B cell (primary cell): ENCODE measurements at regions not wholly inside any gene's neighbourhood (a gene's known extent, or its start where the extent isn't known, plus 50 kb on each side); places are given as distances from the start of the nearest gene placed in this dataset.

ENCODE experiments used
- ATAC-seq: fragments of 200-7000 bp; cut with Tn5 transposase; one replicate; pipeline ENCODE4 v1.10.0; 2021; ENCODE audit warnings: low read depth, mild to moderate bottlenecking, moderate number of reproducible peaks, moderate library complexity
- CTCF ChIA-PET: fragments of 350-600 bp; sonication (Branson Sonifier 250); formaldehyde crosslinking; loops from one replicate; lab custom pipeline; 2021; ENCODE audit warnings: antibody characterized with exemption, inconsistent platforms; lab: Charles Lee
- POLR2A ChIA-PET: fragments of 350-600 bp; sonication (Branson Sonifier 250); formaldehyde crosslinking; loops from one replicate; lab custom pipeline; 2021; ENCODE audit warnings: antibody characterized with exemption; lab: Charles Lee
- DNase-seq: peaks from one replicate; pipeline ENCODE4 v3.0.0; 2013
- H2AFZ ChIP-seq: 2 replicates; pipeline ENCODE4 v1.6.1; 2012; ENCODE audit warnings: mild to moderate bottlenecking, low read depth, low read length; ENCODE audit not compliant: insufficient read depth, poor library complexity, severe bottlenecking
- H3K27ac ChIP-seq, 2 donors: 1 replicate in 1 of 2; 2 replicates in 1 of 2; pipeline ENCODE4 v1.5.1; 2012 to 2013; ENCODE audit warnings: low read length in 2 of 2, mild to moderate bottlenecking in 2 of 2, moderate library complexity in 1 of 2
- H3K27me3 ChIP-seq, 4 experiments: fragments of 200-600 bp in 1 of 4; sonication (generic) in 1 of 4; replicated peaks in 1 of 4; 1 replicate in 2 of 4; 2 replicates in 2 of 4; pipeline versions ENCODE4 v1.6.1 to v1.7.0; 2013 to 2016; ENCODE audit warnings: low read length in 3 of 4, mild to moderate bottlenecking in 2 of 4, mixed read lengths in 1 of 4, moderate library complexity in 1 of 4; ENCODE audit not compliant: insufficient read depth in 4 of 4, control insufficient read depth in 3 of 4; ENCODE audit errors: control extremely low read depth in 1 of 4
- H3K36me3 ChIP-seq, 2 experiments: replicated peaks in 1 of 2; 1 replicate in 1 of 2; 2 replicates in 1 of 2; pipeline versions ENCODE4 v1.6.1 to v1.7.1; 2013; ENCODE audit warnings: low read length in 1 of 2; ENCODE audit not compliant: insufficient read depth in 2 of 2, control insufficient read depth in 1 of 2; ENCODE audit errors: control extremely low read depth in 1 of 2, extremely low read depth in 1 of 2
- H3K4me1 ChIP-seq, 2 donors: fragments of 200-600 bp in 1 of 2; sonication (generic) in 1 of 2; 1 replicate in 1 of 2; 2 replicates in 1 of 2; pipeline versions ENCODE4 v1.5.1 to v1.6.1; 2013 to 2017; ENCODE audit warnings: low read length in 2 of 2; ENCODE audit not compliant: control insufficient read depth in 2 of 2, insufficient read depth in 2 of 2
- H3K4me2 ChIP-seq: replicated peaks from 2 replicates; pipeline ENCODE3; 2012; ENCODE audit warnings: mild to moderate bottlenecking, low read depth, low read length; ENCODE audit not compliant: poor library complexity, severe bottlenecking
- H3K4me3 ChIP-seq, 5 experiments: fragments of 200-600 bp in 1 of 5; sonication (generic) in 1 of 5; 1 replicate in 3 of 5; 2 replicates in 2 of 5; pipeline versions ENCODE4 v1.5.1 to v1.7.0; 2011 to 2016; ENCODE audit warnings: low read length in 4 of 5, mild to moderate bottlenecking in 4 of 5, low read depth in 2 of 5, control low read depth in 1 of 5, moderate library complexity in 1 of 5; ENCODE audit not compliant: insufficient read depth in 1 of 5; ENCODE audit errors: control extremely low read depth in 1 of 5, extremely low read depth in 1 of 5
- H3K79me2 ChIP-seq: fragments of 200-600 bp; sonication (generic); one replicate; pipeline ENCODE4 v1.6.0; 2016; ENCODE audit warnings: low read length; ENCODE audit not compliant: control insufficient read depth, insufficient read depth
- H3K9ac ChIP-seq: fragments of 200-600 bp; sonication (generic); 2 replicates; pipeline ENCODE4 v1.6.1; 2017; ENCODE audit warnings: mild to moderate bottlenecking, low read length, moderate library complexity
- H3K9me3 ChIP-seq, 3 donors: one replicate each; pipeline versions ENCODE4 v1.6.1 to v1.7.1; 2013; ENCODE audit warnings: low read length in 2 of 3; ENCODE audit not compliant: control insufficient read depth in 2 of 3, insufficient read depth in 1 of 3; ENCODE audit errors: control extremely low read depth in 1 of 3
- H4K20me1 ChIP-seq: 2 replicates; pipeline ENCODE4 v1.6.0; 2012; ENCODE audit warnings: mild to moderate bottlenecking, low read length; ENCODE audit not compliant: insufficient read depth, control insufficient read depth, poor library complexity, severe bottlenecking
- H3K27ac Mint-ChIP-seq: one replicate; pipeline ENCODE4 v1.8.0; 2021; ENCODE audit warnings: mixed read lengths
- H3K27me3 Mint-ChIP-seq: one replicate; pipeline ENCODE4 v1.8.0; 2021; ENCODE audit warnings: mixed read lengths
- H3K4me1 Mint-ChIP-seq: one replicate; pipeline ENCODE4 v1.8.0; 2021; ENCODE audit warnings: mixed read lengths
- H3K4me3 Mint-ChIP-seq: one replicate; pipeline ENCODE4 v1.8.0; 2021; ENCODE audit warnings: mixed read lengths
- H3K9me3 Mint-ChIP-seq: one replicate; pipeline ENCODE4 v1.8.0; 2022; ENCODE audit warnings: mixed read lengths; ENCODE audit not compliant: insufficient read depth
- CTCF ChIP-seq: fragments of 200-600 bp; IDR thresholded peaks from one replicate; pipeline ENCODE4 v1.8.0; 2022; ENCODE audit warnings: antibody characterized with exemption, mild to moderate bottlenecking
- EZH2 ChIP-seq: IDR thresholded peaks from 2 replicates; pipeline ENCODE4 v1.6.1; 2012; ENCODE audit warnings: borderline replicate concordance, low read depth, mild to moderate bottlenecking, moderate library complexity, low read length; ENCODE audit not compliant: insufficient read depth, poor library complexity, severe bottlenecking
- WGBS: methylation state at CpG from one replicate; pipeline ENCODE4 v1.1.5; 2013; ENCODE audit warnings: missing lambda C conversion rate; ENCODE audit not compliant: insufficient coverage; 5-methylcytosine and 5-hydroxymethylcytosine counted together
- intact Hi-C: fragments of 100-400 bp; cut with micrococcal nuclease; formaldehyde crosslinking; loops from one replicate; pipeline ENCODE4 v1.10.0; 2022

- H3K79me2 ChIP-seq: no peaks in the 10 kb centered on the region
- H3K4me3 Mint-ChIP-seq: no peak overlapping the region
- no peak overlapping the region for H3K27ac ChIP-seq
- H3K4me1 Mint-ChIP-seq: no peaks in the 10 kb centered on the region
- H2AFZ ChIP-seq: no peak overlapping the region
- H3K9me3 ChIP-seq: no peaks in the 10 kb centered on the region
- H4K20me1 ChIP-seq: no peaks in the 10 kb centered on the region
- WGBS: 100% methylated on average over 1 of the region's 5 CpGs
- no peak overlapping the region for H3K9ac ChIP-seq
- H3K27me3 Mint-ChIP-seq: no peaks in the 10 kb centered on the region
- no peak for ATAC-seq
- ChIA-PET POLR2A (no interaction called here), CTCF (no interaction called here)
- TF ChIP-seq EZH2: no peak
- no peak for TF ChIP-seq CTCF
- intact Hi-C loops: no loop called here
- H3K27ac Mint-ChIP-seq: no peak overlapping the region
- no peak overlapping the region for H3K4me3 ChIP-seq
- H3K4me2 ChIP-seq: no peak overlapping the region
- no peaks in the 10 kb centered on the region for H3K4me1 ChIP-seq
- no peaks in the 10 kb centered on the region for H3K36me3 ChIP-seq
- no peak for DNase-seq
- H3K9me3 Mint-ChIP-seq: peaks cover 2% of the 10 kb centered on the region
- H3K27me3 ChIP-seq: no peaks in the 10 kb centered on the region
Measured at GRCh38 chr12:33581613-33582122, 142.0 kb upstream of the SYT10 start.

GRCh38 chr12:33586576-33586975 lies 147.0 kb upstream of the SYT10 start:
- Histone ChIP-seq H3K27ac (no peak overlapping the region), H3K9ac (no peak overlapping the region), H3K4me2 (no peak overlapping the region), H3K79me2 (no peaks in the 10 kb centered on the region), H2AFZ (no peak overlapping the region), H3K36me3 (no peaks in the 10 kb centered on the region), H3K4me3 (no peak overlapping the region), H4K20me1 (no peaks in the 10 kb centered on the region), H3K4me1 (no peaks in the 10 kb centered on the region), H3K9me3 (no peaks in the 10 kb centered on the region), H3K27me3 (no peaks in the 10 kb centered on the region)
- no peaks in the 10 kb centered on the region for H3K9me3 Mint-ChIP-seq
- H3K27ac Mint-ChIP-seq: no peak overlapping the region
- H3K4me3 Mint-ChIP-seq: no peak overlapping the region
- CTCF ChIA-PET: no interaction called here
- POLR2A ChIA-PET: no interaction called here
- H3K27me3 Mint-ChIP-seq: no peaks in the 10 kb centered on the region
- TF ChIP-seq CTCF (no peak), EZH2 (no peak)
- intact Hi-C loops: no loop called here
- DNase-seq: no peak
- no peaks in the 10 kb centered on the region for H3K4me1 Mint-ChIP-seq
- no CpG with 5 or more reads among the region's 2 CpGs for WGBS
- no peak for ATAC-seq
